HG03575 (cell line): ENCODE measurements at regions not wholly inside any gene's neighbourhood (a gene's known extent, or its start where the extent isn't known, plus 50 kb on each side); places are given as distances from the start of the nearest gene placed in this dataset.

Experiments
- ATAC-seq: cut with Tn5 transposase; IDR thresholded peaks from one replicate; pipeline ENCODE4 v1.9.1; 2021; ENCODE audit not compliant: unreplicated experiment, insufficient number of reproducible peaks, low FRiP score; ENCODE audit errors: extremely low read depth

DNA sequence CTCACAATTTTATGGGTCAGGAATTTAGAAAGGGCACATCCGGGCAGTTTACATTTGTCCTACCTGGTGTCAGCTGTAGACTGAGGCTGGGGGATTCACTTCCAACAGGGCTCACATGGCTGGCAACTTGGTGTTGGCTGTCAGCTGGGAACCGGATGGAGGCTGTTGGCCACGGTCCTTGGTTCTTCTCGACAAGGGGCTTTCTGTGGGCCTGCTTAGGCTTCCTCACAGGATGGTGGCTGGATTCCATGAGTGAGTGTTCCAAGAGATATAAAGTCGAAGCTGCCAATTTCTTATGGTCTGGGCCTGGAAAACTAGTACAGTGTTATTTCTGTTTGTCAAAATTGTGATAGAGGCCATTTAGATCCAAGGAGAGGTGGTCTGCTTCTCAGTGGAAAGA, 127.9 kb downstream of the PTCSC3 start:
- no peak for ATAC-seq

DNA sequence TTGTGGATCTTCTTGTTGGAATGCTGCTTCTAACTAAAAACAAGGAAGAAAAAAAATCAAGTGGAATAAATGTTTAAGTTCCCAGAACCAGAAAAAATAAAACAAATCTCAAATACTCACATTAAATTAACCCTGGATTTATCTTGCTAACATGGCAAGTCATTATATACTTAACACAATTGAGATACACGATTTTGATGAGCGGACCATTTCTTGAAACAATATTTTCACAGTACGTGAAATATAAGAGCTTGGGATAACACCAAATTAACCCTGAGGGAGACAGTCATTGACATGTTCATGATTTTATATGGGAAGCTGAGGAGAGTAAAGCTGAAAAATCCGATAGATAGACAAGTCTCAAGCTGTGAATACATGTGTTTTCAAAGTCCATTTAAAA, 128.6 kb downstream of the PTCSC3 start:
- no peak for ATAC-seq

DNA sequence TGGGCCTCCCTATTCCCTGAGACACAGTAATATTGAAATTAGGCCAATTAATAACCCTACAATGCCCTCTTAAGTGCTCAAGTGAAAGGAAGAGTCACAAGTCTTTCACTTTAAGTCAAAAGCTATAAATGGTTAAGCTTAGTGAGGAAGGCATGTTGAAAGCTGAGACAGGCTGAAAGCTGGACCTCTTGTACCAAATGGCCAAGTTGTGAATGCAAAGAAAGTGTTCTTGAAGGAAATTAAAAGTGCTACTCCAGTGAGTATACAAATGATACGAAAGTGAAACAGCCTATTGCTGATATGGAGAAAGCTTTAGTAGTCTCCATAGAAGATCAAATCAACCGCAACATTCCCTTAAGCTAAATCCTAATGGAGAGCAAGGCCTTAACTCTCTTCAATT, 140.8 kb downstream of the PTCSC3 start:
- ATAC-seq: no peak

DNA sequence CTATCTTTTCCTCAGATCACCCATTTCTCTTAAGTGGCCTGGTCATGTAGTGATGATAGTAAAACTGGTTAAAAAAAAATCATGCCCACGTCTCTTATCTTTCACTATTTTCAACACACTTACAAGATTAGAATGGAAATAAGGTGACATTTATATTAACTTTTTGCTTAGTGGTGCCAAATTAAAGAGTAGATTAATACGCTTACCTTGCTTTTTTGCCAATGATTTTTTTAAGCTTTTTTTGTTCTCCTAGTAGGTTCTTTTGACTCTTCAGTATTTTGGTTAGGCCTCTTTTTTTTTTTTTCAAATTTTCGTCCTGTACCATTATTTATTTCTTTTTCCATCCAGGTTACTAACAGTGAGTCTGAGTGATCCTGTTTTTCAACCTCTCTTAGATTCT, 147.9 kb downstream of the PTCSC3 start:
- ATAC-seq: no peak

DNA sequence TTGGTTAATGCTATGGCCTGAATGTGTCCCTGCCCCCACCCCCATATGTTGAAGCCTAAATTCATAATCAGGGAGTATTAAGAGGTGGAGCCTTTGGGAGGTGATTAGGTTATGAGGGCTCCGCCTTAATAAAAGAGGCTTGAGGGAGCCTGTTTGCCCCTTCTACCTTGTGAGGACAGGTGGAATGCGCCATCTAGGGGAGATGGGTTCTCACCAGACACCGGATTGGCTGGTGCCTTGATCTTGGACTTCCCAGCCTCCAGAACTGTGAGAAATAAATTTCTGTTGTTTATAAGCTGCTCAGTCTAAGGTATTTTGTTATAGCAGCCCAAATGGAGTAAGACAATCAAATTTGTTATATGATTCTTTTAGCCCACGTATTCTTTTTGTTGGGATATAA, 148.3 kb downstream of the PTCSC3 start:
- no peak for ATAC-seq

DNA sequence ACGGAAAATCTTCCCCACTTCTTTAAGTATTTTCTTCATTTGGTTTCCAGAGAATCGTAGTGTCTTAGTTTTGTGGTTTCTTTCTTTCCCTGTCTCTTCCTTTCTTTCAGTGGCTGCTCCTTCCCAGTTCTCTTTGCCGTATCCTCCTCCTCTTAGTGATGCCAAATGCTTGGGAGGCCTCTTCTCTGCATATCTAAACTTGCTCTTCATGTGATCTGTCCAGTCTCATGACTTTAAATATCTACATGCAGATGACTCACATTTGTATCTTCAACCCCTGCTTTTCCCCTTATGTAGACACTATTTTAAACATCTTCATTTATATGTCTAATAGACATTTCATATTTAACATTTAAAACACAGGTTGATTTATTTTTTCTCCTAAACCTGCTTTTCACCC, 149.2 kb downstream of the PTCSC3 start:
- ATAC-seq: no peak

DNA sequence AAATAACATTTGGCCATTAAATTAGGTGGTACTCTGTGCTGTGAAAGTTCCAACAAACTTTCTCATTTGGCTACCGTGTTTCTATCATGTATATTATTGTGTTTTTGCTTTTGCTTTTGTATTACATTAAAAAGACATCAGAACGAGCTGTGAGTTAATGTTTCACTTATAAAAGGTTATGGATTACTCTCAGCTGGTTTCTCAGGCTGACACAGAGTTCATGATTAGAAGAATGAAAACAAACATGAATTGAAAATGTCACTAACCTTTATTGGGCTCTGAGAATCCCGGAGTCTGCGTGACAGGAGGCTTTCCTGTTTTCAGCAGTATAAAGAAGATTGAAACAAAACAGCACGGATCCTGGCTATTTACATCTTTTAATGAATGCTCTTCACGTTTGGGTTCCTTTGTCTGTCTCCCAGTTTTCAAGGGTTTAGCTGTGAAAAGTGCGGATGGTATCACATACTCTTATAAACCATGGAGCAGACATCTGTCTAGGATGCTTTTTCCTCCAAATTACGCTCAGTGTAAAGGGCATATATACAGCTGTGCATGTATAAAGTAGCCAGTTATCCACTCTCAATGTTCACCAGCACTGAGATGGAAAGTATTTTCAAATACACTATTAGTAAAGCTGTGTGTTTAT, 153.6 kb downstream of the PTCSC3 start:
- ATAC-seq: no peak

DNA sequence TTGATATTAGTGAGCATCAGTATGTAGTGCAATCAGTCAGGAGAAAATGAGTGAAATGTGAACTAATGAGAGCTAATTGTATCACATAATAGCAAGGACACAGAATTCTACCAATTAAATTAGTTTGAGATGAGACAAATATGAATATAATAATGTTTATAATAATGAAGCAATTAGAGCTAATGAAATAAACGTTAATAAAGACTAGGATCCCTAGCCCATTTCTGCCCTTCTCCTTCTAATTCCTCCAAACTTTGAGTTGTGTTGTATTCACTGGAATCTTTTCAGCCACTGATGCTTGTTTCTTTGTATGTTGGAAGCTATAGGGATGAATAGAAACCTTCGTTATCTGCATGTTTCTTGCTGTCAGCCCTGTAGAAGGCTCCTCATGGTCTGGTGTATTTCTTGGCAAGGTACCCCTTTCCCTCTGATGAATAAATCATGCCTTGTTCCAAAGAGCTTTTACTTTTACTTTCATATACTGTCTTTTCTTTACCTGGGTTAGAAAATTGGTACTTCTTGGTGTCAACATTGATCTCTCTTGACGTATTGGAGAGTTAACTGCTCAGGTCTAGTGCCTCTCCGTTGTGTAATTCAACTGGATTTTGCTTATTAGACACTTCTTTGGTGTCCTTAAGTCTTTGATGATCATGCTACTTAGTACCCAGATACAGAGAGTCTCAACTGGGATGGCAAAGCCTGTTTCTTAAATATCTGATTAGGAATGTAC, 154.8 kb downstream of the PTCSC3 start:
- ATAC-seq: no peak

DNA sequence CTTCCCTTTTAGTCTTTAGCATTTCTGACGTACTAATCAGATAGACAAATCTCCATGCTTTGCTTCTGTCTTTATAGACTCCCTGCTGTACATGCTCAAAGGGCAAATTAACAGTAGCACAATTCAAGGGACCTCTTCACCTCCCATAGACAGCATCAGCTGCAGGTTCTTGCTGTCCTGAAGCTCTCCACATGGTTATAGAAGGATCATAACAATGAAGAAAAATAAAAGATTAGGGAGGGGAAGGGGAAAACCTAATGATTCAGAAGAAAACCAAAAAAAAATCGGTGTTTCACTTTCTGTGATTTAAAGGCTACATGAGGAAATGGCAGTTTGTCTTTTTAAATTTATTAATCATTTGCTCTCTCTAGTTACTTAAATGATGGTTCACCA, 155.5 kb downstream of the PTCSC3 start:
- ATAC-seq: no peak

DNA sequence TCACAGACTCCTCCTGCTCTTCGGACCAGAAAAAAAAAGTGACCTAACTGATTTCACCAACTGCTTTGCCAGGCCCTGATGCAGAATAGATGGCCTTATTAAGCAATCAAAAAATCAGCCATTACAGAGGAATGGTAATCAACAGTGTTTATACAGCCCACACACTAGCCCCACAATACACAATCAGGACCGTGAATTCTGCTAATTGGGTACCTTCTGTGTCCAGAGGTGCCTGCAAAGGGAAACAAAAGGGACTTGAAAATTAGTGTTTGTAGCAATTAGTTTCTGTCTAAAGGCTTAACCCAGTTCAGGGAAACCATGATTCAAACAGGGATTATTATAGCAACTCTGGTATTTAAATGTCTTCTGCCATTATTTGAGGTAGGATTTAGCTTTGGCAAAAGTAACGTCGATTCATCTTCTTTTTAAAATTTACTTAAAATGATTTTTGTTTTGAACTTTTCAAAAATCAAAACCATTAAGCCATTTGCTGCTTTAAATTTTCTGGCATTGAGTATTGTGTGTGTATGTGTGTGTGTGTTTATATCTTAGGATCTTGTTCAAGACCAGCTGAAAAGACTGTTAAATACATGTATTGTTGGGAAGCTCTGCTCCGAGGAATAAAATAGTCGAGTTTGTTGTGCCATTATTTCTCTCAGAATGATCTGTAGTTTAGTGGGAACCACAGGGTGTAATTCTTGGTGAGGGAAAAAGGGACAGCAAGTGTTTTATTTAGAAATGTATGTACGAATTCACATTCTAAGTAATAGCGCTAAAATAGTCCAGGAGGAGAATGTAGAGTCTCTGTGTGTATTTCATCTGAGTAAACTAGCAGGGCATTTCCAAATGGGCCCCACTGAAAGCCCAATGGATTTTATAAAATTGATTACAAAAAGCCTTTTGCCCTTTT, 156.1 kb downstream of the PTCSC3 start:
- ATAC-seq: no peak

DNA sequence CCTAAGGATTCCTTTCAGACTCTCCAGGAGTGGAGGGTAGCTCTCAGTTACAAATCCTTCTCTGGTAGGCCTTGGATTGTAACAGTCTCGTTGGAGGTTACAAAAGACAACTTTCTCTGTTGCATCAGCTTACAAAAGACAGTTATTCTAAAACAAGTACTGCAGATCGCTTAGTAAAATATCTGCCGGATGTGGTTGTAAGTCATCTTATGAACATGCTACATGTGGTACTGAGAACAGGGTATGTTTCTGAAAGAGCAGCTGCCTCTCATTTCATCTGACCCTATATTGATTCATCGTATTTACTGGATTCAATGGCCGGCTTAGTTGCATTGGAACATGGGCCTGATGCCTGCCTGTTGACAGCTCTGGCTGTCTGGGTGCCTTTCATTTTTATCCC, 157.4 kb downstream of the PTCSC3 start:
- no peak for ATAC-seq

DNA sequence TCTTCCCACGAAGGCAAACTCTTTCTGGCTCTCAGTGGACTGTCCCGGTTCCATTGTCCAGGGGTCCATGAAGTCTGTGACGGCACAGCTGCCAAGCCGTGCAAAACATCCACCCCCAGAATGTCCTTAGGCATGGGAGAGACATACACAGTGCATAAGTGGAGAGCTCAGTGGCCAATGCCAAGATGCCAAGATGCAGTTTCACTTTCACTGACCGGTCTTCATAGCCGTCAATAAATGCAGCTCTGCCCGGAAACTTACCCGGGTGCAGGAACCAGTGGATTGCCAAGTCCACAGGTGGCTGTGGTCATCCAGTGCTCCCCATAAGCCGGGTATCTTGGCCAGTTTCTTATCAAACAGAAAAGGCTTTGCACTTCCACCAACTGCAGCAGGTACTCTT, 162.3 kb downstream of the PTCSC3 start:
- no peak for ATAC-seq

DNA sequence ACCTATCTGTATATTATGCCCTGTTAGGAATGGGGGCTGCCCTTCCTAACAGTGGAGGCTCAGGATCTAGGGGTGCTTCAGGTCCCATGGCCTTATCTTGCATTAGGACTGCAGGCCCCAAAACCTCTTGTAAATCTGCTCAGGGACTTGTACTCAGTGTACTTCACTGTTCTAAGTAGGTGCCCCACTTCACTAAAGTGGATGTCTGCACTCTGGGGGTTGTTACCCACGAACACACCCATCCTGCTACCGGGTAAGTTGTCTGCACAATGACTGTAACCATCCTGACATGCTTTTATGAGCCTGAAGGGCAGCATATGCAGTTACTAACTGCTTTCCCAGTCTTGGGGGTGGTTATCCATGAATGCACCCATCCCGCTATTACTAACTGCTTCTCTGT, 163.0 kb downstream of the PTCSC3 start:
- ATAC-seq: no peak

DNA sequence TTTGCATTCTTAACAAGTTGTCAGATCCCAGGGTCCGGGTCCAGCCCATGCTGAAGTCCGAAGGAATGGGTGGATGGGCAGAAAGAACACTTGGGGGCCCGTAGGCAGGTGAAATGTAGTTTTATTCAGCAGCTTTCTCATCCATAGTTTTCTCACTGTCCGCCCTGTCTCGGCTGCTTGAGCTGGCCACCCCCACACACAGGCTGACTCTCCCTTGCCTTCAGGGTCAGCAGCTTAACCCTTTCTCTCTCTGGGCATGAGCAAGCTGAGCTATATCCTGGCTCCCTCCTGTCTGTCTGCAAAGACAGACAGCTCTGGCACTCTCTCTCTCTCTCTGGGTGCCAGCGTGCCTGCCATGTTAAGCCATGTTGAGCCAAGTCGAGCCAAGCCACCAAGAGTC, 163.9 kb downstream of the PTCSC3 start:
- ATAC-seq: no peak

DNA sequence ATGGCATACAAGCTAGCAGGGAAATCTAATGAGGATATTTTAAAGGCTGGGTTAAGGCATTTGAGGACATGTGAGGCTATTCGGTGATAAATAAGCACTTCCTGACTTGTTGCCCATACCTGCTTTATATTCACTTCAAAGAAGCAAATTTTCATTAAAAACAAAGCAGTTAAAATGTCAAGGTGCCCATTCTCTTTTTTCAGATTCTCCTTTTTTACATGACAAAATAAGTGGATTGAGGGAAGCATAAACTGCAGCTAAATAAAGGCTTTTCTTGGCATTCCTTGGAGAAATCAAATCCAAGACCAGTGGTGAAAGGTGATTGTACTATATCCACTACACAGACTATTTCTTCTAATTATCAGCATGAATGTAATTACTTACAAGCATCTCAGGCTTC, 166.9 kb downstream of the PTCSC3 start:
- ATAC-seq: no peak

DNA sequence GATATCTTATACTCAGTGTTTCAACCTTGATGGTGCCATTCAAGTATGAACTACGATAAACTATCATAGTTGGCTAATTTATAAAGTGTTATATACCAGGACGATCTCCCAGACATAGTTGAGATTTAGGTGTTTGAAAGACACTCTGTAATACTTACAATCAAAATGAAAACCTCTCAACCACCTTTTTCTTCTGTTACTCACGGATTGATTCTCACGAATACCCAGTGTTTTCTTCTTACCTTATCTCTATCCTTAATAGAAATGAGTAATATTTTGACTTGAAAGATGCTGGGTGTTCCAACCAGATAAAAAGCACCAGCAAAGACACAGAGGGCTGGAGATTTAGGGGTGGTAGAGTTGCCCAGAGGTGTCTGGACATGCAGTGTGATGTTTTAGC, 169.9 kb downstream of the PTCSC3 start:
- ATAC-seq: no peak

DNA sequence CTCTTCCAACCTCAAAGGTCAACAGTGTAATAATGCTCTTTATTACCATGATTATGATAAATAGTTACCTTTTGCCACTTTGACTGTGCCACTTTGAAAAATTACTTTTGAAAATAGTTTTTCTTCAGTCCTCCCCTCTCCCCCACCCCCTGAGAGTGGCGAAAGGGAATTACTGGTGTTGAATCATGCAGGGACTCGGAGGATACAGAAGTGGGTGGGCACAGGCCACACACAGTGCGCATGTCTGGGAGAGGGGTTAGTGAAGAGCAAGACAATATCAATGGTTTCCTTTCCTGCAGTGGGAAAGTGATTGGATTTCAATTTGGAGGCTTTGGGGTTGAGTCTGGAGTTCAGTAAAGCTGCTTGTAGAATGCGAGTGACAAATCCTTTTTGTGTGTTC, 170.9 kb downstream of the PTCSC3 start:
- no peak for ATAC-seq

DNA sequence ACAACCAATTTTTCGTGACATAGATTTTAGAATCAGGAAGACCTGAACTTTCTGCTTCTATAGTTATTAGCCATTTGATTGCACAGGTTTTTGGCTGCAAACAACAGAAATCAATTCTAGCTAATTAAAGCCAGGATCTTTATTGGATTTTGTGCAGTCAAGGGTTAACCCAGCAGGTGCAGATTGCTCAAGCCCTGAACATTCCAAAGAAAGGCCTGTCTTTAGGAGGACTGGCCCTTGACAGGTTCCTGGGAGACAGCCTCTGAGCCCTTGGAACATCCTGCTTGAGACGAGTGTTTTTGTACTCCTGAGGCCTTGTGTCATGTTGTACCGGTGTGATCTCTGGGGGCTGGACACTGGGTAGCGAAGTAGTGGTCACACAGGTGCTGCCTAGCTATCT, 174.6 kb downstream of the PTCSC3 start:
- ATAC-seq: no peak

DNA sequence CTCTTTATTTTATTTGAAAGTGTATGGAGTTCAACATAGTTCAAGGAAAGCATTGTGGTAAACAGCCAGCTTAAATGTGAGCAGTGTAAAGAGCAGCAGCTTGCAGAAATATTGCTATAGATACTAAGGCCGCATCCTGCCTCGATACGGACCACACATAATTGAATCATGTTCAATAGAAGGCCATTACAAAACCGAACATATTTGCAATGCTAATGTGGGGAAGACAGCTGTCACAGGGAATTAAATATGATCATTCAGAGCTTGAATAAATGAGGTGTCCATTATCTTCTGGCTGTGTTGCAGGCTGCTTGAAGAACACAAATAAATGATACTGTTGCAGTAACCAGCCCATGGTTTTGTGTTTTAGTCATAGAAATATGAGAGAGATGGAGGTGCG, 173.2 kb downstream of the BRMS1L start:
- ATAC-seq: no peak

DNA sequence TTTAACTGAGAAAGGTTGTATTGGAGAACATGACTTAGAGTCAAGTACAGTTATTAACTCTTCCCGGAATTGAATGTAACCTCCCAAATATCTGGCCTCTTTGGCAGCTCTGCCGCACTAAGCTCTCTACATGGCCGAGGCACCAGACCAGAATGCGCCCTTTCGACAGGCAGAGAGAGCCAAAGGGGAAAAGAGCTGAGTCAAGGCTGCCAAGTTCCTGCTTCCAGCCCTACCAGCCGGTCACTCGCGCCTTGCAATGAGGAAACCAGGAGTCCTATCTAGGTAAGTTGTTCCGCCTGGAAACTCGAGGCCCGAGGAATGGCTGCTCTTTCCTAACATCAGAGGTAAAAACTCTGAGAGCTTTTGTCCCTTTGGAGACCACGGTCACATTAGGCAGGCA, 172.2 kb downstream of the BRMS1L start:
- no peak for ATAC-seq
